Pancreas (tissue), 10 donors: ENCODE measurements at regions not wholly inside any gene's neighbourhood (a gene's known extent, or its start where the extent isn't known, plus 50 kb on each side); places are given as distances from the start of the nearest gene placed in this dataset.

Source experiments
- ATAC-seq, 4 donors: fragments of 200-7000 bp; cut with Tn5 transposase; one replicate each; pipeline versions ENCODE4 v1.8.0 to v1.9.1; 2020; ENCODE audit warnings: mild to moderate bottlenecking in 4 of 4, moderate library complexity in 4 of 4
- DNase-seq, 6 donors: peaks; one replicate each; pipeline ENCODE4 v3.0.0-alpha.2; 2020
- FAIRE-seq: peaks from 2 replicates; lab custom pipeline; 2012; peaks lifted over from hg19 to GRCh38; lab: Jason Lieb, UNC
- H3K27ac ChIP-seq, 4 donors: fragments of 200-600 bp; sonication (generic); 1 replicate in 3 of 4; 2 replicates in 1 of 4; pipeline versions ENCODE4 v1.5.0 to v1.8.0; 2020
- H3K27me3 ChIP-seq, 4 donors: fragments of 200-600 bp; one replicate each; pipeline ENCODE4 v1.8.0; 2021
- H3K36me3 ChIP-seq, 3 donors: fragments of 200-600 bp; sonication (generic) in 1 of 3; one replicate each; pipeline versions ENCODE4 v1.5.0 to v1.8.0; 2020 to 2021
- H3K4me1 ChIP-seq, 3 donors: fragments of 200-600 bp; one replicate each; pipeline ENCODE4 v1.8.0; 2021
- H3K4me3 ChIP-seq, 4 donors: fragments of 200-600 bp; sonication (generic) in 2 of 4; one replicate each; pipeline versions ENCODE4 v1.5.0 to v1.8.0; 2020 to 2021
- H3K9me3 ChIP-seq, 4 donors: fragments of 200-600 bp; one replicate each; pipeline ENCODE4 v1.8.0; 2021
- CTCF ChIP-seq, 4 donors: fragments of 200-600 bp; sonication (generic) in 3 of 4; IDR thresholded peaks; one replicate each; pipeline versions ENCODE4 v1.5.0 to v1.8.0; 2021; ENCODE audit warnings: antibody characterized with exemption in 4 of 4
- WGBS, 2 donors: extraction: QIAGEN DNeasy Blood & Tissue Kit; methylation state at CpG; one replicate each; pipeline ENCODE4 v1.1.7; 2013; 5-methylcytosine and 5-hydroxymethylcytosine counted together
- intact Hi-C, 3 donors: fragments of 100-400 bp; cut with DNase I; formaldehyde crosslinking; loops; one replicate each; pipeline versions ENCODE4 v1.11.1 to v1.14.2; 2022
- donor health status: healthy with polysubstance abuse.
- donor health status: DM: no; HTN: no; CAD: no; lungs with moderate emphysema.
- donor health status: DM: no; HTN: no; CAD: no.
- donor health status: control.
- donor health status: control.
- donor health status: Bipolar disorder and iron deficiency.
- donor health status: DM: yes; HTN: yes; CAD: no.
- donor health status: DM: no; HTN: no; CAD: no.
- donor health status: DM: no; HTN: no; CAD: no.
- donor health status: DM: yes; HTN: yes; CAD: no.

- ATAC-seq, result no peak
- 52 to 74% methylated on average over 1 of the region's 1 CpG for WGBS, 2 donors
- no peaks in the 10 kb centered on the region for H3K9me3 ChIP-seq
- no peaks in the 10 kb centered on the region for H3K4me1 ChIP-seq
- no peak for TF ChIP-seq CTCF (IDR thresholded peaks at IDR 0.05)
- no peaks in the 10 kb centered on the region for H3K36me3 ChIP-seq
- FAIRE-seq, result no peak
- no peaks in the 10 kb centered on the region for H3K27me3 ChIP-seq
- intact Hi-C loops, result no loop called here
- H3K4me3 ChIP-seq, result no peak overlapping the region
- H3K27ac ChIP-seq, result no peak overlapping the region
- DNase-seq, result no peak
Observed at GRCh38 chr11:80194016-80194415, 753.2 kb upstream of the TENM4 start.

GRCh38 chr11:80188076-80188627 is 747.3 kb upstream of the TENM4 start:
- no peak for DNase-seq
- H3K36me3 ChIP-seq, result no peaks in the 10 kb centered on the region
- ATAC-seq, result no peak
- WGBS, 2 donors, result 51 to 64% methylated on average over 2 of the region's 2 CpGs
- no peaks in the 10 kb centered on the region for H3K4me1 ChIP-seq
- H3K4me3 ChIP-seq, result no peak overlapping the region
- no peak for TF ChIP-seq CTCF (IDR thresholded peaks at IDR 0.05)
- no peaks in the 10 kb centered on the region for H3K27me3 ChIP-seq
- no peak overlapping the region for H3K27ac ChIP-seq
- intact Hi-C loops, result no loop called here
- FAIRE-seq, result no peak
- no peaks in the 10 kb centered on the region for H3K9me3 ChIP-seq

DNA sequence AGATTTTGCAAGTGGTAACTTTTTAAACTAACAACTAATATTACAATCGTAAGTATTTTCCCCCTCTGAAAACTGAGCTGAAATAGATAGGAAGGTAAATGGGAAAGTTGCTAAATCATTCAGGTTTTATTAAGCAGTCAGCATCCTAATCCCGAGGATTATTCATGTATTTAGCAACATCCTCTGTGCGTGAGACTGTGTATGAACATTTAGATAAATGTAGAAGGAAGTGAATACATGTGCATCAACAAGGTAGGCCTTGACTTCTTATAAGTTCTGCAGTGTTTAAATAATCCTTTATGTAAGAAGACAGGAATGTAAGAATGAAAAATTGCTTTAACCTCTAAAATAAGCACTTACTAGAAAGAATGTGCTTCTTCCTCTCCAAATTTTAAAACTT is 745.9 kb upstream of the TENM4 start:
- WGBS, 2 donors, result 58 to 71% methylated on average over 3 of the region's 3 CpGs
- Histone ChIP-seq H3K27me3 (no peaks in the 10 kb centered on the region), H3K27ac (no peak overlapping the region), H3K4me3 (no peak overlapping the region), H3K36me3 (no peaks in the 10 kb centered on the region), H3K4me1 (no peaks in the 10 kb centered on the region), H3K9me3 (no peaks in the 10 kb centered on the region)
- FAIRE-seq (no peak), DNase-seq (no peak), ATAC-seq (no peak)
- intact Hi-C loops, result no loop called here
- TF ChIP-seq CTCF (IDR thresholded peaks at IDR 0.05), result no peak

DNA sequence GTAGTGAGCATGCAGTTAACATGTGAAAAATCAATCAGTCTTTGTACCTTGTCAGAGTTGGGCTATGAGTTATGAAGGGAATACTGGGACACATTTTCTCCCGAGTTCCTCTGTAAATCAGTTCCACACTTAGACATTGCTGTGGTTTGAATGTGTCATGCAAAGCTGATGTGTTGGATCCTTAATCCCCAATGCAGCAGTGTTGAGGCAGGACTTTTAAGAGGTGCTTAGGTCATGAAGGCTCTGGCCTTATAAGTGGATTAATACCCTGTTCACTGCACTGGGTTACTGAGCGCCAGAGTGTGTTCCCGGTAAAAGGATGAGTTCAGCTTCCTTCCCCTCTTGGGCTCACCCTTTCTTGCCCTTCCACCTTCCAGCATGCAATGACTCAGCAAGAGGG is 742.1 kb upstream of the TENM4 start:
- 62 to 67% methylated on average over 3 of the region's 3 CpGs for WGBS, 2 donors
- intact Hi-C loops, result no loop called here
- Histone ChIP-seq H3K4me1 (no peaks in the 10 kb centered on the region), H3K4me3 (no peak overlapping the region), H3K36me3 (no peaks in the 10 kb centered on the region), H3K9me3 (no peaks in the 10 kb centered on the region), H3K27me3 (no peaks in the 10 kb centered on the region), H3K27ac (no peak overlapping the region)
- no peak for ATAC-seq
- FAIRE-seq, result no peak
- no peak for DNase-seq
- TF ChIP-seq CTCF (IDR thresholded peaks at IDR 0.05), result no peak

DNA sequence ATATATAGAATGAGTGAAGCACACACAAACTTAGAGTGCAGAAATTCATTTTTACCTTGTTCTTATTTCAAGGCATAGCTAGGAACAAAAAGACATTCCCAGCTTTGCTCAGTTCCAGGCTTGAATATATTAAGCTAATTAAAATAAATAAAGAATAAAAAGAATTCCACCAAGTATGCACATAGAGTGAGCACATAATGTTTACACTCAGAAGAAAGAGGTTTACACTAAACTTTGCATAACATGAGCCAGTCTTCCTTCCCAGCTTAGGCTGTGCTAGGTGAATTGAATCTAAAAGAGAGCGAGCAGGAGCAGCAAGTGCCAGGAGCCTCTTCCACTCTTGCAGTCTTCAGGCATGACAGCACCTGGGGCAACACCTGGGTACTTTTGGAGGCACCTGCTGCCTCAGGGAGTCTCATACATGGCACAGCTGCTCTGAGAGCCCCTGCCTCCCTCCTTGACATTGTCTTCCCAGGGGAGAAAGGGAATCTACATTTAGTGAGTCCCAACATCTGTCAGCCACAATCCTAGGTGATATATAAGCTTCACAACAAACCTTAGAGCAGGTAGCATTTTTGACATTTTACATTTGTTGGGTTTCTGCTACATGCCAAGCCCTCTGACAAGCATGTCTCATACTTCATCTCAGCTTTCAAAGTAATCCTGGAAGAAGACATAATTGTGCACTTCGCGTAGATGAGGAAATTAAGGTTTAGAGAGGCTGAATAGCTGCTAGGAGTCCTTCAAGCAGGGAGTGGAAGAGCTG is 732.7 kb upstream of the TENM4 start:
- Histone ChIP-seq H3K36me3 (no peaks in the 10 kb centered on the region), H3K9me3 (no peaks in the 10 kb centered on the region), H3K27ac (no peak overlapping the region), H3K4me1 (no peaks in the 10 kb centered on the region), H3K27me3 (no peaks in the 10 kb centered on the region), H3K4me3 (no peak overlapping the region)
- DNase-seq, result no peak
- 67 to 71% methylated on average over 3 of the region's 3 CpGs for WGBS, 2 donors
- no peak for TF ChIP-seq CTCF (IDR thresholded peaks at IDR 0.05)
- no peak for FAIRE-seq
- intact Hi-C loops, result no loop called here
- no peak for ATAC-seq
